Hepatocyte (in vitro differentiated cells): ENCODE measurements at regions not wholly inside any gene's neighbourhood (a gene's known extent, or its start where the extent isn't known, plus 50 kb on each side); places are given as distances from the start of the nearest gene placed in this dataset.

ENCODE experiments used
- EZH2 ChIP-seq: fragments of 200-600 bp; sonication (generic); IDR thresholded peaks from 2 replicates; pipeline ENCODE4 v1.6.1; 2016; ENCODE audit warnings: antibody characterized with exemption, mild to moderate bottlenecking, borderline replicate concordance
- EZH2phosphoT487 ChIP-seq: fragments of 200-600 bp; sonication (generic); IDR thresholded peaks from one replicate; pipeline ENCODE4 v1.6.1; 2018; ENCODE audit warnings: antibody characterized with exemption, mild to moderate bottlenecking, low read depth, moderate library complexity; ENCODE audit not compliant: unreplicated experiment, severe bottlenecking
- TF ChIP-seq, protein P1 (sequence below): fragments of 200-600 bp; sonication (generic); IDR thresholded peaks from 2 replicates; pipeline ENCODE4 v1.5.1; 2016; ENCODE audit warnings: antibody characterized with exemption, mild to moderate bottlenecking; ENCODE audit not compliant: poor library complexity

DNA sequence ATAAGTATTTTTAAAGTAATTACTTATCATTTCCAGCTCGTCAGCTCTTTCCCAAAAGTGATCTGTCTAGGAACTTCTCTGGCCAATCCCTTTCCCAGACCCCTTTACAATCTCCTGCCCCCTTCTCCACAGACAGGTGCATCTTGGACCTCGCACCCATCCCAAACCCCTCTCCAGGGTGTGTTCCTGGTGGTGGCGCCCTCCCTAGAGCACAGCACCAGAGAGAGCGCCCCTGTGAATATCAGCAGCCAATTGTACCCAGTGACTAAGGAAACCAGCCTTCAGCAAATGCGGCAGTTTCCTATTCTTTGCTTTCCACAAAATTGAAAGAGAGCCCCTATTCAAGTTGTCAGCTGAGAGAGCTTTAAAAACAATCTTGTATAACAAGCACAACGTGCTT is 157.7 kb downstream of the RNASET2 start:
- TF ChIP-seq, protein P1, sequence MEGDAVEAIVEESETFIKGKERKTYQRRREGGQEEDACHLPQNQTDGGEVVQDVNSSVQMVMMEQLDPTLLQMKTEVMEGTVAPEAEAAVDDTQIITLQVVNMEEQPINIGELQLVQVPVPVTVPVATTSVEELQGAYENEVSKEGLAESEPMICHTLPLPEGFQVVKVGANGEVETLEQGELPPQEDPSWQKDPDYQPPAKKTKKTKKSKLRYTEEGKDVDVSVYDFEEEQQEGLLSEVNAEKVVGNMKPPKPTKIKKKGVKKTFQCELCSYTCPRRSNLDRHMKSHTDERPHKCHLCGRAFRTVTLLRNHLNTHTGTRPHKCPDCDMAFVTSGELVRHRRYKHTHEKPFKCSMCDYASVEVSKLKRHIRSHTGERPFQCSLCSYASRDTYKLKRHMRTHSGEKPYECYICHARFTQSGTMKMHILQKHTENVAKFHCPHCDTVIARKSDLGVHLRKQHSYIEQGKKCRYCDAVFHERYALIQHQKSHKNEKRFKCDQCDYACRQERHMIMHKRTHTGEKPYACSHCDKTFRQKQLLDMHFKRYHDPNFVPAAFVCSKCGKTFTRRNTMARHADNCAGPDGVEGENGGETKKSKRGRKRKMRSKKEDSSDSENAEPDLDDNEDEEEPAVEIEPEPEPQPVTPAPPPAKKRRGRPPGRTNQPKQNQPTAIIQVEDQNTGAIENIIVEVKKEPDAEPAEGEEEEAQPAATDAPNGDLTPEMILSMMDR: no peak
- TF ChIP-seq EZH2 (no peak), EZH2phosphoT487 (no peak)
